HG03354 (cell line): ENCODE measurements at regions not wholly inside any gene's neighbourhood (a gene's known extent, or its start where the extent isn't known, plus 50 kb on each side); places are given as distances from the start of the nearest gene placed in this dataset.

Experiments
- ATAC-seq: cut with Tn5 transposase; IDR thresholded peaks from one replicate; pipeline ENCODE4 v1.9.1; 2021; ENCODE audit warnings: mild to moderate bottlenecking; ENCODE audit not compliant: unreplicated experiment, poor library complexity, severe bottlenecking

- ATAC-seq: no peak
Observed at GRCh38 chr5:30051976-30052375, 1141.5 kb upstream of the CDH6 start.

- no peak for ATAC-seq
Observed at GRCh38 chr5:30050056-30050815, 1143.2 kb upstream of the CDH6 start.

- ATAC-seq: no peak
Observed at GRCh38 chr5:30042677-30043076, 1150.8 kb upstream of the CDH6 start.

GRCh38 chr5:30041831-30042385, 1151.6 kb upstream of the CDH6 start:
- ATAC-seq: no peak

- ATAC-seq: no peak
Observed at GRCh38 chr5:30041291-30041690, 1152.2 kb upstream of the CDH6 start.

GRCh38 chr5:30040488-30041118, 1152.9 kb upstream of the CDH6 start:
- peak; percentile 56 for ATAC-seq

- ATAC-seq: no peak
Observed at GRCh38 chr5:30039379-30039778, 1154.1 kb upstream of the CDH6 start.

- no peak for ATAC-seq
Observed at GRCh38 chr5:30034870-30035269, 1158.6 kb upstream of the CDH6 start.

- ATAC-seq: no peak
Observed at GRCh38 chr5:30030101-30030500, 1163.4 kb upstream of the CDH6 start.

- ATAC-seq: no peak
Observed at GRCh38 chr5:30001826-30002225, 1191.7 kb upstream of the CDH6 start.

GRCh38 chr5:30000231-30000630, 1193.3 kb upstream of the CDH6 start:
- ATAC-seq: no peak

GRCh38 chr5:29995154-29995553, 1198.3 kb upstream of the CDH6 start:
- ATAC-seq: no peak

GRCh38 chr5:29994519-29994918, 1199.0 kb upstream of the CDH6 start:
- no peak for ATAC-seq

GRCh38 chr5:29993286-29993685, 1200.2 kb upstream of the CDH6 start:
- ATAC-seq: no peak

GRCh38 chr5:29992248-29992647, 1201.2 kb upstream of the CDH6 start:
- no peak for ATAC-seq

- no peak for ATAC-seq
Observed at GRCh38 chr5:29990681-29991080, 1202.8 kb upstream of the CDH6 start.

- ATAC-seq: no peak
Observed at GRCh38 chr5:29984156-29984540, 1209.3 kb upstream of the CDH6 start.

GRCh38 chr5:29983528-29984155, 1209.8 kb upstream of the CDH6 start:
- ATAC-seq: no peak

GRCh38 chr5:29982457-29982856, 1211.0 kb upstream of the CDH6 start:
- ATAC-seq: no peak

- ATAC-seq: no peak
Observed at GRCh38 chr5:29972597-29972996, 1220.9 kb upstream of the CDH6 start.

GRCh38 chr5:29963956-29964355, 1229.5 kb upstream of the CDH6 start:
- no peak for ATAC-seq
